Neuronal stem cell (in vitro differentiated cells): ENCODE measurements at regions not wholly inside any gene's neighbourhood (a gene's known extent, or its start where the extent isn't known, plus 50 kb on each side); places are given as distances from the start of the nearest gene placed in this dataset.

Source experiments
- DNase-seq: peaks from one replicate; pipeline ENCODE4 v3.0.0-alpha.2; 2013; ENCODE audit warnings: low spot score
- H2AFZ ChIP-seq: one replicate; pipeline ENCODE4 v1.6.1; 2013; ENCODE audit warnings: mild to moderate bottlenecking, low read length, inconsistent platforms
- H2AK5ac ChIP-seq: 2 replicates; pipeline ENCODE4 v1.6.1; 2013; ENCODE audit warnings: low read depth, mild to moderate bottlenecking, inconsistent platforms, low read length, moderate library complexity, mixed read lengths
- H2BK120ac ChIP-seq: 2 replicates; pipeline ENCODE4 v1.6.1; 2013; ENCODE audit warnings: low read depth, mild to moderate bottlenecking, inconsistent platforms, low read length, moderate library complexity, mixed read lengths
- H2BK12ac ChIP-seq: one replicate; pipeline ENCODE4 v1.6.1; 2013; ENCODE audit warnings: low read length, inconsistent platforms
- H2BK15ac ChIP-seq: 2 replicates; pipeline ENCODE4 v1.6.1; 2013; ENCODE audit warnings: mild to moderate bottlenecking, low read length, inconsistent platforms, mixed read lengths
- H2BK5ac ChIP-seq: one replicate; pipeline ENCODE4 v1.6.1; 2013; ENCODE audit warnings: inconsistent platforms, mild to moderate bottlenecking, low read length, moderate library complexity
- H3K14ac ChIP-seq: one replicate; pipeline ENCODE4 v1.6.1; 2013; ENCODE audit warnings: low read length, inconsistent platforms
- H3K18ac ChIP-seq: 2 replicates; pipeline ENCODE4 v1.6.1; 2013; ENCODE audit warnings: low read length, inconsistent platforms
- H3K23ac ChIP-seq: 2 replicates; pipeline ENCODE4 v1.6.1; 2013; ENCODE audit warnings: low read depth, mild to moderate bottlenecking, mixed read lengths, low read length, inconsistent platforms; ENCODE audit not compliant: poor library complexity
- H3K27ac ChIP-seq: replicated peaks from 3 replicates; pipeline ENCODE4 v1.5.1; 2013; ENCODE audit warnings: low read length, inconsistent platforms
- H3K27me3 ChIP-seq, 3 experiments: 2 replicates each; pipeline ENCODE4 v1.6.1; 2013; ENCODE audit warnings: low read length in 3 of 3, mild to moderate bottlenecking in 2 of 3, inconsistent platforms in 1 of 3, low read depth in 1 of 3, mixed read lengths in 1 of 3, moderate library complexity in 1 of 3; ENCODE audit not compliant: control insufficient read depth in 3 of 3, insufficient read depth in 3 of 3
- H3K36me3 ChIP-seq, 2 donors: replicated peaks in 1 of 2; 2 replicates each; pipeline ENCODE4 v1.6.1; 2013; ENCODE audit warnings: low read length in 2 of 2; ENCODE audit not compliant: control insufficient read depth in 2 of 2, insufficient read depth in 2 of 2
- H3K4ac ChIP-seq: 2 replicates; pipeline ENCODE4 v1.6.1; 2013; ENCODE audit warnings: inconsistent platforms, mild to moderate bottlenecking, low read length, moderate library complexity
- H3K4me1 ChIP-seq, 2 donors: 1 replicate in 1 of 2; 2 replicates in 1 of 2; pipeline ENCODE4 v1.6.1; 2013; ENCODE audit warnings: low read length in 2 of 2, low read depth in 1 of 2; ENCODE audit not compliant: control insufficient read depth in 2 of 2, insufficient read depth in 1 of 2
- H3K4me2 ChIP-seq: one replicate; pipeline ENCODE4 v1.6.1; 2013; ENCODE audit warnings: mild to moderate bottlenecking, low read length, inconsistent platforms; ENCODE audit not compliant: insufficient read depth, poor library complexity, severe bottlenecking
- H3K4me3 ChIP-seq, 2 donors: 2 replicates each; pipeline ENCODE4 v1.5.1; 2013; ENCODE audit warnings: low read length in 2 of 2, mild to moderate bottlenecking in 2 of 2, inconsistent platforms in 1 of 2, moderate library complexity in 1 of 2
- H3K79me1 ChIP-seq: one replicate; pipeline ENCODE4 v1.6.1; 2013; ENCODE audit warnings: low read depth, mild to moderate bottlenecking, inconsistent platforms, low read length, moderate library complexity
- H3K9ac ChIP-seq: one replicate; pipeline ENCODE4 v1.6.1; 2013; ENCODE audit warnings: mild to moderate bottlenecking, low read depth, low read length, inconsistent platforms; ENCODE audit not compliant: poor library complexity
- H3K9me3 ChIP-seq, 2 donors: replicated peaks in 1 of 2; 2 replicates each; pipeline versions ENCODE3 to v1.6.1; 2013; ENCODE audit warnings: low read length in 2 of 2, mild to moderate bottlenecking in 2 of 2, inconsistent platforms in 1 of 2, low read depth in 1 of 2, mixed read lengths in 1 of 2, moderate library complexity in 1 of 2; ENCODE audit not compliant: control insufficient read depth in 2 of 2, insufficient read depth in 1 of 2
- H4K8ac ChIP-seq: one replicate; pipeline ENCODE4 v1.6.1; 2013; ENCODE audit warnings: low read depth, mild to moderate bottlenecking, inconsistent platforms, low read length, moderate library complexity
- H4K91ac ChIP-seq: one replicate; pipeline ENCODE4 v1.6.1; 2013; ENCODE audit warnings: low read length, low read depth, mild to moderate bottlenecking, inconsistent platforms; ENCODE audit not compliant: poor library complexity
- WGBS, 2 donors: extraction: QIAGEN DNeasy Blood & Tissue Kit; methylation state at CpG; one replicate each; pipeline ENCODE4 v1.1.7; 2013; ENCODE audit warnings: missing lambda C conversion rate in 2 of 2, mixed read lengths in 1 of 2; ENCODE audit not compliant: insufficient read length in 2 of 2, insufficient replicate concordance in 1 of 2; ENCODE audit errors: extremely low coverage in 2 of 2; 5-methylcytosine and 5-hydroxymethylcytosine counted together

GRCh38 chr1:232515706-232516105 is 114.2 kb downstream of the SIPA1L2 start:
- H2AFZ ChIP-seq: no peak overlapping the region
- no peak overlapping the region for H3K9ac ChIP-seq
- WGBS, 2 donors: no CpG with 5 or more reads among the region's 1 CpG
- H3K9me3 ChIP-seq: no peaks in the 10 kb centered on the region
- H2BK120ac ChIP-seq: no peak overlapping the region
- no peak overlapping the region for H2BK15ac ChIP-seq
- DNase-seq: no peak
- no peak overlapping the region for H4K91ac ChIP-seq
- no peak overlapping the region for H3K23ac ChIP-seq
- no peak overlapping the region for H3K4me3 ChIP-seq
- H3K27me3 ChIP-seq: no peaks in the 10 kb centered on the region
- no peak overlapping the region for H2BK12ac ChIP-seq
- H3K4me2 ChIP-seq: no peak overlapping the region
- H4K8ac ChIP-seq: no peak overlapping the region
- H2AK5ac ChIP-seq: no peak overlapping the region
- H3K4me1 ChIP-seq: peaks cover 0 to 4% of the 10 kb centered on the region in 2 donors
- no peak overlapping the region for H2BK5ac ChIP-seq
- no peak overlapping the region for H3K4ac ChIP-seq
- H3K36me3 ChIP-seq: peaks cover 14 to 66% of the 10 kb centered on the region in 2 donors
- no peak overlapping the region for H3K18ac ChIP-seq
- no peak overlapping the region for H3K27ac ChIP-seq
- no peak overlapping the region for H3K14ac ChIP-seq
- peaks cover 2% of the 10 kb centered on the region for H3K79me1 ChIP-seq

- Histone ChIP-seq H3K36me3 (peaks cover 14 to 51% of the 10 kb centered on the region in 2 donors), H2BK15ac (no peak overlapping the region), H4K8ac (no peak overlapping the region), H3K4me2 (no peak overlapping the region), H3K4me1 (peaks cover 13 to 16% of the 10 kb centered on the region in 2 donors), H3K27me3 (no peaks in the 10 kb centered on the region), H2AFZ (no peak overlapping the region), H3K14ac (no peak overlapping the region), H3K18ac (peak overlapping the region; percentile 33), H3K9me3 (no peaks in the 10 kb centered on the region), H3K23ac (no peak overlapping the region), H2BK12ac (no peak overlapping the region), H3K4me3 (no peak overlapping the region), H4K91ac (no peak overlapping the region), H3K79me1 (peaks cover 2% of the 10 kb centered on the region), H2BK120ac (no peak overlapping the region), H2AK5ac (no peak overlapping the region), H2BK5ac (no peak overlapping the region), H3K4ac (no peak overlapping the region), H3K9ac (no peak overlapping the region), H3K27ac (no peak overlapping the region)
- DNase-seq: no peak
- no CpG with 5 or more reads among the region's 5 CpGs for WGBS, 2 donors
These were observed 117.2 kb downstream of the SIPA1L2 start for GRCh38 chr1:232512712-232513111.

GRCh38 chr1:232511172-232511571 is 118.8 kb downstream of the SIPA1L2 start:
- H4K8ac ChIP-seq: no peak overlapping the region
- no peak overlapping the region for H3K14ac ChIP-seq
- H3K79me1 ChIP-seq: peaks cover 2% of the 10 kb centered on the region
- H2AFZ ChIP-seq: no peak overlapping the region
- no peak overlapping the region for H2BK5ac ChIP-seq
- no peak overlapping the region for H2AK5ac ChIP-seq
- no peak overlapping the region for H3K18ac ChIP-seq
- H2BK120ac ChIP-seq: no peak overlapping the region
- H3K4ac ChIP-seq: no peak overlapping the region
- no peak for DNase-seq
- peaks cover 14 to 50% of the 10 kb centered on the region in 2 donors for H3K36me3 ChIP-seq
- H2BK15ac ChIP-seq: no peak overlapping the region
- no peak overlapping the region for H3K27ac ChIP-seq
- H3K4me1 ChIP-seq: peaks cover 13 to 17% of the 10 kb centered on the region in 2 donors
- H2BK12ac ChIP-seq: no peak overlapping the region
- no peak overlapping the region for H3K4me3 ChIP-seq
- no peak overlapping the region for H3K4me2 ChIP-seq
- no peak overlapping the region for H3K23ac ChIP-seq
- H3K9me3 ChIP-seq: no peaks in the 10 kb centered on the region
- no peak overlapping the region for H3K9ac ChIP-seq
- H4K91ac ChIP-seq: no peak overlapping the region
- H3K27me3 ChIP-seq: no peaks in the 10 kb centered on the region
- WGBS, 2 donors: no CpG with 5 or more reads among the region's 1 CpG

- Histone ChIP-seq H3K18ac (no peak overlapping the region), H4K8ac (no peak overlapping the region), H3K9me3 (peaks cover 0 to 5% of the 10 kb centered on the region in 2 donors), H3K23ac (no peak overlapping the region), H3K4me1 (peaks cover 13 to 17% of the 10 kb centered on the region in 2 donors), H2BK12ac (no peak overlapping the region), H2AK5ac (no peak overlapping the region), H2AFZ (no peak overlapping the region), H2BK5ac (no peak overlapping the region), H3K27ac (no peak overlapping the region), H3K4me2 (no peak overlapping the region), H3K79me1 (peaks cover 2% of the 10 kb centered on the region), H3K14ac (no peak overlapping the region), H3K9ac (no peak overlapping the region), H3K4me3 (no peak overlapping the region), H4K91ac (no peak overlapping the region), H3K27me3 (no peaks in the 10 kb centered on the region), H3K36me3 (peaks cover 14 to 50% of the 10 kb centered on the region in 2 donors), H2BK15ac (no peak overlapping the region), H3K4ac (no peak overlapping the region), H2BK120ac (no peak overlapping the region)
- no peak for DNase-seq
- no CpG with 5 or more reads among the region's 6 CpGs for WGBS, 2 donors
These were observed 119.4 kb downstream of the SIPA1L2 start for GRCh38 chr1:232510367-232511110.
